GM18867 (cell line): ENCODE measurements at regions not wholly inside any gene's neighbourhood (a gene's known extent, or its start where the extent isn't known, plus 50 kb on each side); places are given as distances from the start of the nearest gene placed in this dataset.
"Not testable (repeated sequence)": the region's sequence is repeated elsewhere in the genome, so short reads cannot be mapped to it uniquely, and the experiment has no call there.

ENCODE experiments used
- ATAC-seq: cut with Tn5 transposase; IDR thresholded peaks from one replicate; pipeline ENCODE4 v1.9.1; 2021; ENCODE audit warnings: mild to moderate bottlenecking, moderate library complexity; ENCODE audit not compliant: unreplicated experiment

GRCh38 chr16:54985156-54985555 is 54.5 kb downstream of the IRX5 start:
- ATAC-seq = no peak

- ATAC-seq = no peak
These were observed 55.0 kb downstream of the IRX5 start for GRCh38 chr16:54985668-54986067.

- ATAC-seq = no peak
These were observed 55.7 kb downstream of the IRX5 start for GRCh38 chr16:54986409-54986808.

- ATAC-seq = no peak
These were observed 56.4 kb downstream of the IRX5 start for GRCh38 chr16:54987081-54987480.

- no peak for ATAC-seq
These were observed 60.9 kb downstream of the IRX5 start for GRCh38 chr16:54991525-54991924.

- ATAC-seq = not testable (repeated sequence)
These were observed 61.3 kb downstream of the IRX5 start for GRCh38 chr16:54991946-54992345.

GRCh38 chr16:54993106-54993895 is 62.6 kb downstream of the IRX5 start:
- no peak for ATAC-seq

- ATAC-seq = no peak
These were observed 65.5 kb downstream of the IRX5 start for GRCh38 chr16:54996186-54996585.

GRCh38 chr16:54998834-54999233 is 68.2 kb downstream of the IRX5 start:
- ATAC-seq = no peak

- no peak for ATAC-seq
These were observed 68.8 kb downstream of the IRX5 start for GRCh38 chr16:54999481-54999880.

GRCh38 chr16:55000595-55000994 is 69.9 kb downstream of the IRX5 start:
- no peak for ATAC-seq

GRCh38 chr16:55001931-55002330 is 71.3 kb downstream of the IRX5 start:
- ATAC-seq = no peak

GRCh38 chr16:55002419-55002818 is 71.8 kb downstream of the IRX5 start:
- no peak for ATAC-seq

- ATAC-seq = no peak
These were observed 72.6 kb downstream of the IRX5 start for GRCh38 chr16:55003306-55003705.

GRCh38 chr16:55003916-55004315 is 73.3 kb downstream of the IRX5 start:
- ATAC-seq = no peak

- no peak for ATAC-seq
These were observed 76.8 kb downstream of the IRX5 start for GRCh38 chr16:55007504-55007903.

GRCh38 chr16:55008836-55009510 is 78.3 kb downstream of the IRX5 start:
- ATAC-seq = no peak

- no peak for ATAC-seq
These were observed 78.9 kb downstream of the IRX5 start for GRCh38 chr16:55009581-55009980.

- ATAC-seq = no peak
These were observed 80.0 kb downstream of the IRX5 start for GRCh38 chr16:55010492-55011160.

- ATAC-seq = no peak
These were observed 81.7 kb downstream of the IRX5 start for GRCh38 chr16:55012362-55012761.

- no peak for ATAC-seq
These were observed 82.1 kb downstream of the IRX5 start for GRCh38 chr16:55012793-55013192.

GRCh38 chr16:55014022-55014421 is 83.4 kb downstream of the IRX5 start:
- ATAC-seq = no peak
